HUDEP-2 (cell line): ENCODE measurements at regions not wholly inside any gene's neighbourhood (a gene's known extent, or its start where the extent isn't known, plus 50 kb on each side); places are given as distances from the start of the nearest gene placed in this dataset.
"Not testable (repeated sequence)": the region's sequence is repeated elsewhere in the genome, so short reads cannot be mapped to it uniquely, and the experiment has no call there.

Source experiments
- DNase-seq, 76 experiments: peaks; one replicate each; lab custom pipeline; 2025; ENCODE audit not compliant: unreplicated experiment in 76 of 76; lab: John Stamatoyannopoulos, UW

DNA sequence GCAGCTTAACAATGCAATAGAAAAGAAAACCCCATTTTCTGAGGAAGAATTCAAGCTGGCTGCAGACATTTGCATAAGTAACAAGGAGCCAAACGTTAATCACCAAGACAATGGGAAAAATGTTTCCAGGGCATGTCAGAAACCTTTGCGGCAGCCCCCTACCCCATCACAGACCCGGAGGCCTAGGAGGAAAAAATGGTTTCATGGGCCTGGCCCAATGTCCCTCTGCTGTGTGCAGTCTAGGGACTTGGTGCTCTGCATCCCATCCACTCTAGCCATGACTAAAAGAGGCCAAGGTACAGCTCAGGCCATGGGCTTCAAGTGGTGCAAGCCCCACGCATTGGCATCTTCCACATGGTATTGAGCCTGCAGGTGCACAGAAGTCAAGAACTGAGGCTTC, 147.0 kb upstream of the NR3C2 start:
- no peak for DNase-seq

DNA sequence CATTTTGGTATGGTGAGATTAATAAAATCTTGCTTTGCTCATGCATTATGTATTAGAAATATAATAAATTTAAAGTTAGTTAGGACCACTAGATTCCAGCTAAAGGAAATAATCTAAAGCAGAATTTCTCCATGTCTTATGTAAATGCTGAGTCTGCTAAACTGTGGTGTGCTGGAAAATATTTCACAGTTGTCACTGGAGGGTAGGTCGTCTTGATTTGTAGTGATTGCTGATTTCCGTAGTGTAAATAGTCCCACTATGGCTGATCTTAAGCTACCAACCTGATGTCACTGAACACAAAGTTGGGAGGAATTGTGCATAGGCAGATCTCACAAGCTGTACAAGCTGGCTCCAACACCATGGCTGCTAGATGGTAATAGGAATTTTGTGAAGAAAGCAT, 133.4 kb upstream of the NR3C2 start:
- DNase-seq, result no peak

DNA sequence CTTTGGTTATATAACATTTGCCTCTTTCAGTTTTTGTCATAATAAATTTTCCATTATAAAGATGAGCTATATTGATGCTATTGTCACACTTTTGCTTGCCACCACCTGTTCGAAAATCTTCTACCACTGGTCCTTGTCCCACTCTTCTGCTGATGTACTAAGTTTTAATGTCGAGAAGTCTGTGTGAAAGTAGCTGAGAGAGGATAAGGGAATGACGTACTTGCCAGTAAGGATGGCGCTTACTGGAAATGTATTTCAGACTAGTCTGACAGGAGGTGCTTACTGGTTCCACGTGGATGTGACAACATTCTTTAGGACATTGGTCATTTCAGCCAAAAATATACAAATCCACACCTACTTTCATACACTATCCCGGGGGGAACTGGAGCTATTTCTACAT, 132.7 kb upstream of the NR3C2 start:
- DNase-seq, result no peak

DNA sequence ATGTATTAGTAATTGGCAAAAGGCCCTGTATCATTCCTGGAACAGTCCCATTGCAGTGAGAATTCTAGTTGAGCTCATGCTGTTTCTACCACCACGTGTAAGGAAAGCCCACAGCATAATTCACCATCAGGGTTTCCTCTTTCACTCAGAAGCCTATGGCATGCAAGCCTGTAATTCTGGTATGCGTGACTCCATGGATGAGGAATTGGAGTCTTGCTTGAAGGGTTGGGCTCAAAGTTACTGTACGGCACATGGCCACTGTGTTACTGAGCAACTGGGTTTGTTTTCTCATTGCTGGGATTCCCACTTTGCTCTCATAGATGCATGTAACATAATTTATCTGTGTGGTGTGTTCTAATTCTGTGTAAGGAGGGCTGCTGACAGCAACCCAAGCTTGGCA, 132.3 kb upstream of the NR3C2 start:
- DNase-seq, result no peak

DNA sequence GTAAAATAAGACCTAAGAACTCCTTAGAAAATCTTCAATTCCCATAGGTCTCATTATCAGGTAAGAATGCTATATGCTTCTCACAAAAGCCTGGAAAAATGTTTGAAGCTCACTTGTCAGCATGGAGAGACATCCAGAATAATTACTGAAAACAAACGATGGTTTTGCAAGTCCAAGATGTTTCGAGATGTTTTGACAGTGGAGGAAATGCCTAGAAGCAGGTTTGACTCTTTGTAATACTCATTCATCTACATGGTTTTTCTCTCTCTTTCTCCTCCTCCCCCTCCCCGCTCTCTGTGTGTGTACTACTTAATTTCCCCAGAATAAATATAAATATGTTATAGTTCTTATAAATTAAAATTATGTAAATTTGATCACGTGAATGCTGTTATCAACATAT, 131.9 kb upstream of the NR3C2 start:
- DNase-seq, result no peak

DNA sequence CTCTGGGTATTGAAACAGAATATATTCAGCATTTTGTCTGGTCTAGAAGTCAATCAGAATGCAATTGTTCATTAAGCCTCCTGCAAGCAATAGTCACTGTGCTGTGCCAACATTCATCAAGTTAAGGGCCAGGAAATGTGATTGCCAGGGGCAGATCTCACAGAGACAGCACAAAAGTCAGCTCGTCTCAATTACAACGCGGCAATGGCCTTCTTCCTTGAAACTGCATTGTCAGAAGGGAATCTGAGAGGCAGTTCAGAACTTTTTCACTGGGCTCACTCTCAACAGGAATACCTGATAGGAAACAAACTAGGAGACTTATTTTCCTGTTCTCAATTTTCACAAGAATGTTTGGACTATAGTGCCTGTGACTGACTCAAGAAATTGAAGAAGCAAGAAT, 131.1 kb upstream of the NR3C2 start:
- DNase-seq, result no peak

DNA sequence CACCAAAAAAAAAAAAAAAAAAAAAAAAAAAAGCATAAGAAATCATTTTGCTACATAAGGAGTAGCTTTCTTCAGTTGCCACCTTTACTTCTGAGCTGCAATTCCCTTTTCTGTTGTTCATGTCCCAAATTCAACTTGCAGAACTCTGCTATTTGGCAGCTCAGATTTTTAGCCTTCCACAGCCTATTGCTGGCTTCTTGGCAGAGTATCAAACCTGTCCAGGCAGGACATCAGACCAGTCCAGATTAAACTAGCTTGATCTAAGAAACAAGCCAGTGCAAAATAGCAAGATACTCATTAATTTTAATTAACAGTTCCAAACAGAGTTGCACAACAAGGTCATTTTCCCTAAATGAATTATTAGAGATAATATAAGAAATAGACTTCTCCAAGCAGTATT, 123.6 kb upstream of the NR3C2 start:
- no peak for DNase-seq

DNA sequence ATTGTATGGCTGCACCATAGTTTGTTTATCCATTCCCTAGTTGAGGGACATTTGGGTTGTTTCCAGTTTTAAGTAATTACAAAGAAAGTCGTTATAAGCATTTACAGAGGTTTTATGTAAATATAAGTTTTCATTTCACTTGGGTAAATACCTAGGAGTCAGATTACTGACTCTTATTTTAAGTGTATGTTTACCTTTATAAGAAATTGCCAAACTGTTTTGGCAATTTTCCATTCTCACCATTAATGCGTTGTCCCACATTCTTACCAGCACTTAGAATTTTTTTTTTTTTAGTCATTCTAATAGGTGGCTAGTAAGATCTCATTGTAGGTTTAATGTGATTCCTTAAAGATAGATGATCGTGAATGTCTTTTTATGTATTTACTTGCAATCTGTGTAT, 121.5 kb upstream of the NR3C2 start:
- DNase-seq, result no peak

DNA sequence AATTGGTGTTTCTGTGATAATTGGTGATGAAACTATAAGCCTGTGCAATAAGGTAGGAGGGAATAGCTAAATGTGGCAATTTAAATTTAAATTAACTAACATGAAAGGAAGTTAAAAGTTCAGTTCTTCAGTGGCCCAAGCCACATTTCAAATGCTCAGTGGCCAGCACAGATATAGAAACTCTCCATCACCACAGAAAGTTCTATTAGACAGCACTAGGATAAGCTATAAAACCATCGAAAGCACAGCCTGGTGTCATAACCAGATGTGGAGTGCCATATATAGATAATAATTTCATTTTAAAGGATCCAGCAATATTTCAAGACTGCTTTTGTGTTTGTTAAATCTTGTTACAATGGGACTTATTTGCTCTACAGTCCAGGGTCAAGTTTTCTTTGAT, 119.3 kb upstream of the NR3C2 start:
- DNase-seq, result no peak

DNA sequence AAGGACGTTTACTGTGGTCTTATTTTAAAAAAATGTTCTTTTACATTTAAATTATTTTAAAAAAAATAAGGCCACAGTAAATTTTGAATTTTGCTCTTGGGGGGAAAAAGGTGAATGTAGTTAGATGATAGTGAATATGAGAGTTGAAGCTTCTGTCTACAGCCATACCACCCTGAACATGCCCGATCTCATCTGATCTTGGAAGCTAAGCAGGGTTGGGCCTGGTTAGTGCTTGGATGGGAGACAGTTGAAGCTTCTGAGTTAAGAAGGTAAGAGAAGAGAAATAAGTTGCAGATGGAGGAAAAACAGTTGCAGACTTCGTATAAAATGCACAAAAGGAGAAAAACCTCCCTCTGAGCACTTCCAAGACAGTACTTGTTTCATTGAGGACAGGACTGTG, 115.6 kb upstream of the NR3C2 start:
- DNase-seq, result peak in 1 of 76 experiments; percentile 1

DNA sequence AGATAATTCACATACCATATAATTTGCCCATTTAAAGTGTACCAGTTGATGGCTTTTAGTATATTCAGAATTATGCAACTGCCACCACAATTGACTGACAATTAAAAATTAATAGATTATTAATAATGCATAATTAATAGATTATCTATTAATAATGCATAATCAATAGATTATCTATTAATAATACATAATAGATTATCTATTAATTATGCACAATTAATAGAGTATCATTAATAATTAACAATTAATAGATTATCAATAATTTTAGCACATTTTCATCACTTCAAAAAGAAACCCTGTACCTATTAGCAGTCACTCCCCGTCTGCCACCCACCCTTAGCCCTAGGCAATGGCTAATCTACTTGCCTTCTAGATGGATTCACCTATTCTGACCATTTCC, 108.6 kb upstream of the NR3C2 start:
- no peak for DNase-seq

DNA sequence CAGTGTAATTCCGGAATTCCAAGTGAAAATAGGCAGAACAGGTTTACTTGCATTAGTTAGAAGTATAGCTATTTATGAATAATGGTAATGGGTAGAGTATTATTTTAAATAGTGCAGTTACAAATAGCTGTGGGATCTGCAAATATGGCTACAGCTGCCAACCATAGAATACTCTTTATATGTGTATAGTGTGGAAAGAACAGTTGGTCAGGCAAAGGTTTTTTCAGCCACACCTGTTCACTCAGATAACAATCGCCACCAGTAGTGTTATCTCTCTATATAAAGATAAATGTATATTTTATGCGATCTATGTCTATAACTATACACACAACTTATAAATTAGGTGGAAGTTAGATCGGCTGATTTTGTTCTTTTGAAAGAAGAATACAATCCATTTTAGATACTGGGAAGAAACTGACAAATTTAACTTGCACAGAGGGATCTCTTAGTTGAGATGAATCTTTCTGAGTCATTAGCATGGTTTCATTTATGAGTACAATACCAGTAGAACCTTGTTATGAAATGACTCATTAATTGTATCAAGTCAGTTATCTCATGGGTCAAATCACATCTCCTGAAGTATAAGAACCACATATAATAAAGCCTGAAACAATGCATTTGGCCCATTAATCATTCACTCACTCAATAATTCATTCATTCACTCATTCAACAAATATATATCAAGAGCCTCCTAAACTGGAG, 100.9 kb upstream of the NR3C2 start:
- DNase-seq, result no peak

DNA sequence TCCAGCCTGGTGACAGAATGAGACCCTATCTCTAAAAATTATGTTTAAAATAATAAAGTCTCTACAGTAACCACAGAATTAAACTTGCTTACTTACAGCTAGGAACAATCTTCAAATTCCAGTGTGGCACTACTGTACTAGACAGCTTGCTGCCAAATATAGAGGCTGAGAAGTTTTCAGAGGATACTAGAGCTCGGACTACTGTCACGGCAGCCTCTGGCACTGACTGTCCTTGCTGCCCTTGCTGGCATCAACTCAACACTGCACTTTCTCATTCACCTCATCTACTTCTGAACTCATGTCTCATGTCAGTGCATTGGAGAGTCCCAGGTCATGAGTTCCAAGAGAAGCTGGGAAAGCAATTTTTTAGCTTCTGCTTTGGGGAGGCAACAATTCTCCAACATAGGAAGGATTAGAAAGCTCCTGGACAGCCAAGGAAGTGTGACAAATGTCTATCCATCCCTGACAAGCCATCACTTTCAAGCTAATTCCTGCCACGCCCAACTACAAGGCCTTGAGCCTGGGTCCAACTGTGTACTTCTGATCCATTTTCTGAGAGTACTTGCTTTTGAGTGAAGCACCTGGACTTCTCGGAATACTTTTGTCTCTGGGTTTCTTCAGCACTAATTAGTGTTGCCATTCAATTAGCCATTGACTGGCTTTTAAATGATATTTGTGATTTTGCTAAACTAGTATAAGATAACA, 98.6 kb upstream of the NR3C2 start:
- no peak for DNase-seq

DNA sequence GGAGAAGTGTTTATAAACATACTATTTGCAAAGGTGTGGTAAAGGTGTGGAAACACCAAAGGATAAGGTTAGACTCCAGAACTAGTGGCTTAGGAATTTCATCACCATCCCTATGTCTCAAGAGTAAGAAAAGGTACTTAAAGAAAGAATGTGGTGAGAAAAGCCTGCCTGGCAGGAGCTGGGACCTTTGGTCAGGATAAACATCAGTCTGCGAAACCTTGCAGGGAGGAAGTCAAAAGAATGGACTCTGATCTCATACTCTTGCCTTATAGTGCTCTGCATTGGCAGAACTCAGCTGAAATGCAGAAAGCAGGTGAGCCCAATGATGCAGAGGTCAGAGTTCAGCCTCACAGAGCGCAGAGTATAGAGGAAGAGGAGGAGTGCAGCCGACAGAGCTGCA, 97.2 kb upstream of the NR3C2 start:
- no peak for DNase-seq

DNA sequence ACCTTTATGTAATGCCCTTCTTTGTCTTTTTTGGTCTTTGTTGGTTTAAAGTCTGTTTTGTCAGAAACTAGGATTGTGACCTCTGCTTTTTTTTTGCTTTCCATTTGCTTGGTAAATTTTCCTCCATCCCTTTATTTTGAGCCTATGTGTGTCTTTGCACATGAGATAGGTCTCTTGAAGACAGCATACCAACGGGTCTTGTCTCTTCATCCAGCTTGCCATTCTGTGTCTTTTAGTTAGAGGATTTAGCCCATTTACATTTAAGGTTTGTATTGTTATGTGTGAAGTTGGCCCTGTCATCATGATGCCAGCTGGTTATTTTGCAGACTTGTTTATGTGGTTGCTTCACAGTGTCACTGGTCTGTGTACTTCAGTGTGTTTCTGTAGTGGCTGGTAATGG, 91.6 kb upstream of the NR3C2 start:
- not testable (repeated sequence) for DNase-seq

DNA sequence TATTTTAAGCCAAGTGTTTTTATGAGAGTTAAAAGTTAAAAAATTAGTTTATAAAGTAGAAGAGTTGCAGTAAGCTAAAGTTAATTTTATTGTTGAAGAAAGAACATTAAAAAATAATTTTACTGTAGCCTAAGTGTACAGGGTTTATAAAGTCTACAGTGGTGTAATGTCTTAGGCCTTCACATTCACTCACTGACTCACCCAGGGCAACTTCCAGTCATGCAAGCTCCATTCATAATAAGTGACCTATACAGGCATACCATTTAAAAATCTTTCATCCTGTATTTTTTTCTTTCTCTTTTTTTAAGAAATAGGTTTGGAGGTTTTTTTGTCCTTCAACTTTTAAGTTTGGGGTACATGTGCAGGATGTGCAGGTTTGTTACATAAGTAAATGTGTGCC, 87.9 kb upstream of the NR3C2 start:
- no peak for DNase-seq

DNA sequence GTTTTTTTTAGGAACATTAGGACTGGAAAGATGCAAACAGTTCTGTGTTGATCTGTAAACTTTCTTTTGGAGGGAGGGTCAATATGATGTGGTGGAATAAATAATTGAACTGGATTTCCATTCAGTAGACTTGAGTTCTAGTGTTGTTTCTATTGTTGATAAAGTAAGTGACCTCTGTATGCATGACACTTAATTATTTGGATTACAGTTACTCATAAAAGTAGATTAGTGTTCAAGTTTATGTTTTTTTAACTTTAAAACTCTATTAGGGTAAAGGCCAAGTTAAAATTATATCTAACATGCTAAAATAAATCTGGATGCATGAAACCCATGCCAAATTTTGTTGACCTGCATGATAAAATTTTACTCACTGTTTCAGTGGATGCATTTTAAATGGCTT, 85.4 kb upstream of the NR3C2 start:
- DNase-seq, result no peak

DNA sequence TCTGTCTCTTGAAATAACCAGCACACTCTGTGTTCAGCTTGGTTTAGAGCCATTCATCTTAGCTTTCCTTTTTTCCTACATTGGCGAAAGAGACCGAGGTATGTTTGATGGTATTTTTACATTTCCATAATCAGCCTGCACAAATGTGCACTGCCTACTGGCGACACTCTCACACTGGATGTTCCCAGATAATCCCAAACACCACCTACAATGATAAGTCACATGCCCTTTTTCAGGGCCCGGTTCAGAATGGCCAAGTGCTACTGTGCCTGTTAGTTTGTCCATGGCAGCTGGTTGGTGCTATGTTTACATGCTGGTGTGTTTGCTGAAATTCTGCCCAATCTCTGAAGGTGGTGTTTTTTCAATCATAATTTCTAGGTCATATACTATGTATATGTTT, 80.8 kb upstream of the NR3C2 start:
- no peak for DNase-seq

DNA sequence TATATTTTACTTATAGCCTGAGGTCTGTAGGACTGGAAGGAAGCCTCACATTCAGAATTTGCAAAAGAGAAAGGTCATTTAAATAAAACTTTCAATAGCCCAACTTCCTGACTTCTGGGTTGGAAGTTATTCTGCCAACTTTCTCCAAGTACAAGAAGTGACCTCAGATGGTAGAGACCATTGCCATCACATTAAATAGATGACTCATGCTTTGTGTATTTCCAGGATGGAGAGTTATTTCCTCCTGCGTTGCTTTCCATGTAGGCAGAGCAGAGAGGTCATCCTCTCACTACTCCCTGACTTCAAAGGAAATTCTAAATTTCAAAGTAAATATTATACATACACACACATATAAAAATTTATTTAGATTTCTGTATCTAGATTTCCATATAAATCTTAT, 73.0 kb upstream of the NR3C2 start:
- DNase-seq, result no peak

DNA sequence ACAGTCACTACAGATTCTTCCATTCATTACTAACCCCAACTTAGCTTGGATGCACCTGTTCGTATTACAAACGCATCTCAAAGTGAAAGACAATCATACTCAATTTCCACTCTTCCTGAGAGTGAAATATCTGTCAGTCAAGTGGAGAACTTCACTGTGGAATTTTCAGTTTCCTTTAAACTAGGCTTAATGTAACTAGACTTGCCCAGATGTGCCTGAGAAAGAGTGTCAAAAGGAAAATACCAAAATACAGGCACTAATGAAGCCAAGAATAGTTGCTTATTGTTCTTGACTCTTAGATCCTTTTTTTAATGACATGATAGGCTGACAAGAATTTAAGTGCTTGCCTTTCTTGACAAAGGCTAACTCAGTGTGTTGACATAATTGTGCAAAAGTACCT, 72.4 kb upstream of the NR3C2 start:
- no peak for DNase-seq

DNA sequence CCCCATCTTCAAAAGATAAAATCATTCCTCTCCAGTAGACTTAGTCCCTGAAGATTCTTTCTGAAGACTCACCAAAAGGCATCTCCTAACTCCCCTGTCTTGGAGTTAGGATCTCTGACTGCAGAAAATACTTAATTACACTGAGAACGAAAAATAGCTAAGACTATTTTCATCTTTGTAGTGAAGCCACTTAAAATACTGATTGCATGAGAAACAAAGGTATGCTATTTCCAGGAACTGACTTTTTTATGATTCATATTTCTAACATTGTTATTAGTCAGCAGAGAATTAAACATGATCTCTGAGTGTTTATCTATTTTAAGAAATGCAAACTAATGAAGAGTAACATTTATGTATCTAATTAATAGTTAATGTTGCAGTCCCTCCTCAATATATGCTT, 71.8 kb upstream of the NR3C2 start:
- DNase-seq, result no peak

DNA sequence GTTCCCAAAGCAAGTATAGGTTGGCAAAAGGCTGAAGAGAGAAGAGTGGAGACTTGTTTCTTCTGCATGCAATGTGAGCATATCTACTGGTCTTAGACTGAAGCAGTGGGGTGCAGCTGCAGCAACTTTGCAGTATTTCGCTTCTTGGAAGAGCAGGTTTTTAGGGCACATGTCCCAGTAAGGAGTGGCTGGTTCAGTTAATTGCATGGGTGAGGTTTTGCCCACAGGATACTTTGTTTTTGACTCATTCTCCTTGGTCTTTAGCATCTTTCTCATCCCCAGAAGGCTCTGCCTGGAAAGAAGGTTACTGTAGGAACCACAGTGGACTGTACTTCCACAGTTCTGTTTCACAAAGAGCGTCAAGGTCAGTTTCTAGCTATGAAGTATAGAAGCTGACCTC, 68.0 kb upstream of the NR3C2 start:
- no peak for DNase-seq

DNA sequence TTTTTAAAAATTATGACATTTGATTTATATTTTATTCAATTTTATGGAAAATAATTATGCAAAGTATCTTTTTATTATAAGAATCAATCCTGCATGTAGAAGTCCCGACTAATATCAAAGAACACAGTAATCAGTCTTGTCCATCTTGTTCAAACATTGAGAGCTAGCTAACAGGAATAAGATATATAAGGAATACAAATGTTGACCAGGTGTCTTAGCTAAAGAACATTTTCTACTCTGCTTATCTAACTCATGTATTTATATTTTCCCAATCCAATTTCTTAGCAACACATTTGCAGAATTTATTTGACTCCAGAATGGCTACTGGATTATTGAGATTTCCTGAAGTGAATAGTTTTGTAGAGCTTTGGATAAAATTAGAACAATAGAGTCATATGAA, 61.5 kb upstream of the NR3C2 start:
- no peak for DNase-seq
